PFSK-1 (cell line): ENCODE measurements at regions not wholly inside any gene's neighbourhood (a gene's known extent, or its start where the extent isn't known, plus 50 kb on each side); places are given as distances from the start of the nearest gene placed in this dataset.

ENCODE experiments used
- FOXP2 ChIP-seq: optimal IDR thresholded peaks from 2 replicates; pipeline ENCODE3; 2011; ENCODE audit warnings: borderline replicate concordance, control low read depth, inconsistent platforms; ENCODE audit not compliant: insufficient read depth; ENCODE audit errors: extremely low read length, extremely low read depth
- POLR2AphosphoS5 ChIP-seq: IDR thresholded peaks from 2 replicates; pipeline ENCODE4 v1.6.1; 2012; ENCODE audit warnings: low read depth, mild to moderate bottlenecking, control low read depth, low read length, moderate library complexity
- SIN3A ChIP-seq: IDR thresholded peaks from 2 replicates; pipeline ENCODE4 v1.6.1; 2012; ENCODE audit warnings: mild to moderate bottlenecking, low read length, moderate library complexity, borderline replicate concordance; ENCODE audit not compliant: insufficient read depth
- TAF1 ChIP-seq: IDR thresholded peaks from 2 replicates; pipeline ENCODE4 v1.6.1; 2012; ENCODE audit warnings: low read length, control low read depth, borderline replicate concordance; ENCODE audit not compliant: insufficient read depth
- TF ChIP-seq, protein P1 (sequence below), 2 experiments: IDR thresholded peaks; 2 replicates each; pipeline versions ENCODE4 v1.6.1 to v1.8.0; 2011 to 2012; ENCODE audit warnings: low read depth in 2 of 2, low read length in 2 of 2, control low read depth in 1 of 2, inconsistent platforms in 1 of 2, mild to moderate bottlenecking in 1 of 2, moderate library complexity in 1 of 2; ENCODE audit not compliant: insufficient read depth in 1 of 2

GRCh38 chr13:76503766-76504165 is 382.4 kb downstream of the KCTD12 start:
- TF ChIP-seq, protein P1, sequence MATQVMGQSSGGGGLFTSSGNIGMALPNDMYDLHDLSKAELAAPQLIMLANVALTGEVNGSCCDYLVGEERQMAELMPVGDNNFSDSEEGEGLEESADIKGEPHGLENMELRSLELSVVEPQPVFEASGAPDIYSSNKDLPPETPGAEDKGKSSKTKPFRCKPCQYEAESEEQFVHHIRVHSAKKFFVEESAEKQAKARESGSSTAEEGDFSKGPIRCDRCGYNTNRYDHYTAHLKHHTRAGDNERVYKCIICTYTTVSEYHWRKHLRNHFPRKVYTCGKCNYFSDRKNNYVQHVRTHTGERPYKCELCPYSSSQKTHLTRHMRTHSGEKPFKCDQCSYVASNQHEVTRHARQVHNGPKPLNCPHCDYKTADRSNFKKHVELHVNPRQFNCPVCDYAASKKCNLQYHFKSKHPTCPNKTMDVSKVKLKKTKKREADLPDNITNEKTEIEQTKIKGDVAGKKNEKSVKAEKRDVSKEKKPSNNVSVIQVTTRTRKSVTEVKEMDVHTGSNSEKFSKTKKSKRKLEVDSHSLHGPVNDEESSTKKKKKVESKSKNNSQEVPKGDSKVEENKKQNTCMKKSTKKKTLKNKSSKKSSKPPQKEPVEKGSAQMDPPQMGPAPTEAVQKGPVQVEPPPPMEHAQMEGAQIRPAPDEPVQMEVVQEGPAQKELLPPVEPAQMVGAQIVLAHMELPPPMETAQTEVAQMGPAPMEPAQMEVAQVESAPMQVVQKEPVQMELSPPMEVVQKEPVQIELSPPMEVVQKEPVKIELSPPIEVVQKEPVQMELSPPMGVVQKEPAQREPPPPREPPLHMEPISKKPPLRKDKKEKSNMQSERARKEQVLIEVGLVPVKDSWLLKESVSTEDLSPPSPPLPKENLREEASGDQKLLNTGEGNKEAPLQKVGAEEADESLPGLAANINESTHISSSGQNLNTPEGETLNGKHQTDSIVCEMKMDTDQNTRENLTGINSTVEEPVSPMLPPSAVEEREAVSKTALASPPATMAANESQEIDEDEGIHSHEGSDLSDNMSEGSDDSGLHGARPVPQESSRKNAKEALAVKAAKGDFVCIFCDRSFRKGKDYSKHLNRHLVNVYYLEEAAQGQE (IDR thresholded peaks at IDR 0.05; ENCODE audit: insufficient read depth in 1 of 2, low read depth in 2 of 2, low read length in 2 of 2), result no peak
- no peak for TF ChIP-seq POLR2AphosphoS5
- no peak for TF ChIP-seq TAF1
- TF ChIP-seq SIN3A, result no peak
- no peak for TF ChIP-seq FOXP2

DNA sequence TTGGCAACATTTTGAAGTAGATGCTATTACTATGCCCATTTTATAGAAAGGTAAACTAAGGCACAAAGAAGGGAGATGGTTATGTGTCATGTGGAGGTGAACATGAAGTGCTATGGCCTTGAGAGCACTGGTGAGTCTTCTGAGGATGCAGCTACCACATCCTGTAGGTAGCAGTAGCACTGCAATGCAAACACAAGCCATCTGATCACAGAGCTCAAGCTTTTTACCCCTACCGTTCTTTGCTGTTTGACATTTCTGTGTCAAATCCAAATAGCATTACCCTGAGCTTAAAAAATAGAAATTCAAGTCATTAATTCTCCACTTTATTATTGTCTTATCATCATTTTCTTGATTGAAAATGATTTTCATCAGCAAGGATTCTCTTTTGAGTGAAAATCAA is 382.9 kb downstream of the KCTD12 start:
- no peak for TF ChIP-seq TAF1
- TF ChIP-seq, protein P1 (IDR thresholded peaks at IDR 0.05; ENCODE audit: insufficient read depth in 1 of 2, low read depth in 2 of 2, low read length in 2 of 2), result no peak
- TF ChIP-seq FOXP2, result no peak
- no peak for TF ChIP-seq SIN3A

DNA sequence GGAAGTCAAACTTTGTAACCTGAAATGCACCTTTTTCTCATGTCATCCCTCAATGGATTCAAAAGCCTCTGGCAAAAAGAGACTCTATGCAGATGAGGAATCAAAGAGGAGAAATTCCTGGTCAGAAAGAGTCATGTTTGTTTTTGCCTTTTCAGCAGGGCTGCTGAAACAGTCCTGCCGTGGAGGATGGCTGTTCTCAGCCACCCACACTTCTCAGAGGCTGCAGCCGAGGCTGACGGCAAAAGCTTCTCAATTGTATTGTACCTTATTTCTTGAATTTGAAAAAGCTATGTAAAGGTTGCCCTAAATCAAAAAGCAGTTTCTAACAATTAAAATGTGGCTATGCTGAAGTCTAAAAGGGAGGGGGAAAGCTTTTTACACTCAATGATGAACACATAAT is 385.3 kb downstream of the KCTD12 start:
- TF ChIP-seq TAF1, result no peak
- TF ChIP-seq, protein P1 (IDR thresholded peaks at IDR 0.05; ENCODE audit: insufficient read depth in 1 of 2, low read depth in 2 of 2, low read length in 2 of 2), result no peak
- TF ChIP-seq FOXP2, result no peak
- no peak for TF ChIP-seq SIN3A
- no peak for TF ChIP-seq POLR2AphosphoS5

- TF ChIP-seq SIN3A (no peak), POLR2AphosphoS5 (no peak), TAF1 (no peak), FOXP2 (no peak)
- TF ChIP-seq, protein P1 (IDR thresholded peaks at IDR 0.05; ENCODE audit: insufficient read depth in 1 of 2, low read depth in 2 of 2, low read length in 2 of 2), result no peak
Measured at GRCh38 chr13:76499891-76500290, 386.3 kb downstream of the KCTD12 start.

DNA sequence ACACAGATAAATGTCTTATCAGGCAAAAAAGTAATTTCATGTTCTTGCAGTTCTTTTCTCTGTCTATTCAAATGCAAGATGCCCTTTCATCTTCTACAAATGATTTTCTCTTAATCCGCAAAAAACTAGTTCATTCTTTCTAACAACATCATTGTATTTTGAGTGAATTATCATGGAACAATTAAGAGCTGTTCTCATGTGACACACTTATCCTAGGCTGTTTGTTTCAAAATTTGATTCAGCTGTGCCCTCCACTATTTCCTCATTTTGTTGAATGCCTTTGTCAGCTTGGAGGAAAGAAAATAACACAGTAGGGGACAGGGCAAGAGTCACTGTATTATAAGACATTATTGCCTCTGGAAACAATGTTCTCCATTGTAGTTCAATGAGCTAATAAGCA is 396.9 kb downstream of the KCTD12 start:
- TF ChIP-seq TAF1, result no peak
